ENCODE measurements at regions not wholly inside any gene's neighbourhood (a gene's known extent, or its start where the extent isn't known, plus 50 kb on each side); places are given as distances from the start of the nearest gene placed in this dataset.

DNA sequence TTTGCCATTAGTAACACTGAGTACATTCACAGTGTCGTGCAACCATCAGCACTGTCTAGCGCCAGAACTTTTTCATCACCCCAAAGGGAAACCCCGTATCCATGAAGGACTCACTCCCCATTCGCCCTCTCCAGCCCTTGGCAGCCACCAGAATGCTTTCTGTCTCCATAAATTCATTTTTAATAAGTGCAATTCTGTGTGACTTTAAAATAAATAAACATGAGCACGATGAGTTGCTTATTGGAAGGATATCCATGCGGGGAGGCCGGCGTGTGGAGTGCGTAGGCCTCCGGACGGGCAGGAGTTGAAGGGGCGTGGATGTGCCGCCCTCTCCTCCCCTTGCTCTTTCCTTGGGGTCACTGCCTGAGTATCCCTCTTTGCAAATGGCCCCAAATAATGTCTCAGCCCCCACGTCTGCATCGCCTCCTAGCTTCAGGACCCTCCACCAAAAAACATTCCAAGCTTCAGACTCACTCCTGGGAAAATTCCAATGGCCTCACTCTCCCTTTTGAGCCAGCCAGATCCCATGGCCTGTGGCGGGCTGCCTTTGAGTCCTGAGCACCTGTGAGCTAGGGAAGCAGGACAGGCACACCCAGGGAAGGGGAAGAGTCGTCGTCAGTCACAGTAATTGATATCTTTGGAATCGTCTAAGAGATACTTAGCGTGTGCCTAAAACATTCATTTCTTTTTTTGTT lies 306.3 kb downstream of the SEC14L1 start:
- no TSS peak for BruUV-seq (replicated peaks)
- Histone ChIP-seq H3K9ac (ENCODE audit: insufficient read depth in 1 of 2, low read depth in 2 of 2, low read length in 2 of 2) (no peak overlapping the region), H3K4me3 (no peak overlapping the region), H3K27ac (ENCODE audit: extremely low read depth, low read depth, low read length) (no peak overlapping the region), H4K20me1 (replicated peaks; ENCODE audit: control insufficient read depth, insufficient read depth, low read length) (peaks cover 18% of the 10 kb centered on the region), H3K9me3 (replicated peaks; ENCODE audit: control insufficient read depth, insufficient read depth, low read depth, low read length) (no peaks in the 10 kb centered on the region), H3K36me3 (ENCODE audit: control insufficient read depth, insufficient read depth, low read length) (no peaks in the 10 kb centered on the region), H3K79me2 (ENCODE audit: control insufficient read depth, insufficient read depth, low read length) (peaks cover 75% of the 10 kb centered on the region), H3K4me2 (ENCODE audit: insufficient read depth, low read length) (no peak overlapping the region), H3K9me1 (ENCODE audit: control insufficient read depth, insufficient read depth, low read length) (peaks cover 3% of the 10 kb centered on the region), H3K27me3 (ENCODE audit: control insufficient read depth in 2 of 2, insufficient read depth in 2 of 2, low read length in 2 of 2) (no peaks in the 10 kb centered on the region), H3K4me1 (replicated peaks in 1 of 2; ENCODE audit: control insufficient read depth in 2 of 2, insufficient read depth in 2 of 2, low read length in 2 of 2) (peaks cover 61 to 69% of the 10 kb centered on the region in 2 experiments), H2AFZ (ENCODE audit: low read depth, low read length) (no peak overlapping the region)
- DNase-seq (ENCODE audit: extremely low read depth in 1 of 4, low spot score in 3 of 4): no peak
- 83% methylated on average over 19 of the region's 20 CpGs for WGBS (ENCODE audit: insufficient coverage, low coverage, missing lambda C conversion rate)
- in situ Hi-C loops (cut with MboI): no loop called here
- intact Hi-C loops (cut with micrococcal nuclease): no loop called here
- CTCF ChIA-PET (ENCODE audit: low intra/inter-chr PET ratio): no interaction called here
- POLR2A ChIA-PET: interaction anchor here (0.6 to 1.4 kb wide), 2 partner anchors 11 to 18 kb away, joined by 3 to 5 read pairs; no protein-coding TSS in a partner anchor
- ATAC-seq: no peak
- no peak for FAIRE-seq
- TF ChIP-seq SMAD2 (IDR thresholded peaks at IDR 0.05; ENCODE audit: low read depth, low read length) (no peak), ATF1 (CRISPR knock-in tag; IDR thresholded peaks at IDR 0.05) (no peak), ATF1 (tag; IDR thresholded peaks at IDR 0.05) (no peak), JUND (IDR thresholded peaks at IDR 0.05; ENCODE audit: borderline replicate concordance, low read depth, low read length) (no peak), JUND (tag; IDR thresholded peaks at IDR 0.05; ENCODE audit: borderline replicate concordance, low read depth, low read length) (no peak)
- TF ChIP-seq, protein P1, sequence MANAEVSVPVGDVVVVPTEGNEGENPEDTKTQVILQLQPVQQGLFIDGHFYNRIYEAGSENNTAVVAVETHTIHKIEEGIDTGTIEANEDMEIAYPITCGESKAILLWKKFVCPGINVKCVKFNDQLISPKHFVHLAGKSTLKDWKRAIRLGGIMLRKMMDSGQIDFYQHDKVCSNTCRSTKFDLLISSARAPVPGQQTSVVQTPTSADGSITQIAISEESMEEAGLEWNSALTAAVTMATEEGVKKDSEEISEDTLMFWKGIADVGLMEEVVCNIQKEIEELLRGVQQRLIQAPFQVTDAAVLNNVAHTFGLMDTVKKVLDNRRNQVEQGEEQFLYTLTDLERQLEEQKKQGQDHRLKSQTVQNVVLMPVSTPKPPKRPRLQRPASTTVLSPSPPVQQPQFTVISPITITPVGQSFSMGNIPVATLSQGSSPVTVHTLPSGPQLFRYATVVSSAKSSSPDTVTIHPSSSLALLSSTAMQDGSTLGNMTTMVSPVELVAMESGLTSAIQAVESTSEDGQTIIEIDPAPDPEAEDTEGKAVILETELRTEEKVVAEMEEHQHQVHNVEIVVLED (CRISPR knock-in tag; IDR thresholded peaks at IDR 0.05): no peak
- TF ChIP-seq, protein P2, sequence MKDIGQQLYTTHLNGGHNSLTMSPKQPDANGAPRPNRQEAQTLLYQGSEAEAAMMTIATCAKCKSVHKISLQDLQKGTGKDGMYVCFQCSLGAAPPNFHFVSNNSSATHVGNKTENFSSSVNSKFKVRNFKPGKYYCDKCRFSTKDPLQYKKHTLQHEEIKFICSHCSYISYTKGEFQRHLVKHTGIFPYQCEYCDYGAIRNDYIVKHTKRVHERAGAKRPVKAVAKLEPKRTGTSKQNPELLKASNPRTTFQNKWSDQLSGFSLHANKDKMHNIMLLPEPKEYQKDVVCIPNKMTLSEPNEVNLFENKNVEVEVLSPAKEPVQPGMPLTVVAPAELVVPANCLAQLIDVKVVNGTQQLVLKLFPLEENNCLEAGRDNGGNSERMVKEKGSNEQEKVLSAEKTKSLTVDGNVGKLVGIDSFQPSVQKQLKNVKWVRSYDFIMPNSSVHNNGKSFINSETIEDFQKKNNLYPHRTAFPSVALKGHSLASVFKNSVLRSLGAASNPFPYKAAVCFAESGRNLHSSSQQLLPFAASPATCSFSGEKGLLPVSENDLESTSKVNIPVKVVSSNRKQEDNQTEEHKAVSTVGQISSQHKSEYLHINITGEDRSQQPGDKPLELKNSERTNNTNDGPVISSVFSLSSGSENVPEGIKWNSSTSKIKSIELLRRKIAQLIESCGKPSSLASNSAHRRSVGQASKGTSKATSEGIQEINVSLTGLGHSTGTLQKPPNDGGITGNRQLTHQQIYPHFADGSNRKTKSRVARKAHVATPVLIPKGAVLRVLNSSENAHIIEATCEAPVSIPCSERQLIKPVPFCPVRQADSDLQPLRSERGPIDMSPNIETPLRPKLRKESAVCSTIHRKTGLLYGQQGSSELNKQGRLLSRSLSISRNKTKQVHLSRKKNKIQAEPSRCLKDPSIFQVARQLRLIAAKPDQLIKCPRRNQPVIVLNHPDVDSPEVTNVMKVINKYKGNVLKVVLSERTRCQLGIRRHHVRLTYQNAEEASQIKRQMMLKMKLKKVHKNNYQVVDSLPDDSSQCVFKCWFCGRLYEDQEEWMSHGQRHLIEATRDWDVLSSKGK (CRISPR knock-in tag; IDR thresholded peaks at IDR 0.05): no peak
- TF ChIP-seq, protein P3, sequence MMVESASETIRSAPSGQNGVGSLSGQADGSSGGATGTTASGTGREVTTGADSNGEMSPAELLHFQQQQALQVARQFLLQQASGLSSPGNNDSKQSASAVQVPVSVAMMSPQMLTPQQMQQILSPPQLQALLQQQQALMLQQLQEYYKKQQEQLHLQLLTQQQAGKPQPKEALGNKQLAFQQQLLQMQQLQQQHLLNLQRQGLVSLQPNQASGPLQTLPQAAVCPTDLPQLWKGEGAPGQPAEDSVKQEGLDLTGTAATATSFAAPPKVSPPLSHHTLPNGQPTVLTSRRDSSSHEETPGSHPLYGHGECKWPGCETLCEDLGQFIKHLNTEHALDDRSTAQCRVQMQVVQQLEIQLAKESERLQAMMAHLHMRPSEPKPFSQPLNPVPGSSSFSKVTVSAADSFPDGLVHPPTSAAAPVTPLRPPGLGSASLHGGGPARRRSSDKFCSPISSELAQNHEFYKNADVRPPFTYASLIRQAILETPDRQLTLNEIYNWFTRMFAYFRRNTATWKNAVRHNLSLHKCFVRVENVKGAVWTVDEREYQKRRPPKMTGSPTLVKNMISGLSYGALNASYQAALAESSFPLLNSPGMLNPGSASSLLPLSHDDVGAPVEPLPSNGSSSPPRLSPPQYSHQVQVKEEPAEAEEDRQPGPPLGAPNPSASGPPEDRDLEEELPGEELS (CRISPR knock-in tag; IDR thresholded peaks at IDR 0.05; ENCODE audit: borderline replicate concordance): no peak
- TF ChIP-seq, protein P4, sequence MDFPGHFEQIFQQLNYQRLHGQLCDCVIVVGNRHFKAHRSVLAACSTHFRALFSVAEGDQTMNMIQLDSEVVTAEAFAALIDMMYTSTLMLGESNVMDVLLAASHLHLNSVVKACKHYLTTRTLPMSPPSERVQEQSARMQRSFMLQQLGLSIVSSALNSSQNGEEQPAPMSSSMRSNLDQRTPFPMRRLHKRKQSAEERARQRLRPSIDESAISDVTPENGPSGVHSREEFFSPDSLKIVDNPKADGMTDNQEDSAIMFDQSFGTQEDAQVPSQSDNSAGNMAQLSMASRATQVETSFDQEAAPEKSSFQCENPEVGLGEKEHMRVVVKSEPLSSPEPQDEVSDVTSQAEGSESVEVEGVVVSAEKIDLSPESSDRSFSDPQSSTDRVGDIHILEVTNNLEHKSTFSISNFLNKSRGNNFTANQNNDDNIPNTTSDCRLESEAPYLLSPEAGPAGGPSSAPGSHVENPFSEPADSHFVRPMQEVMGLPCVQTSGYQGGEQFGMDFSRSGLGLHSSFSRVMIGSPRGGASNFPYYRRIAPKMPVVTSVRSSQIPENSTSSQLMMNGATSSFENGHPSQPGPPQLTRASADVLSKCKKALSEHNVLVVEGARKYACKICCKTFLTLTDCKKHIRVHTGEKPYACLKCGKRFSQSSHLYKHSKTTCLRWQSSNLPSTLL (IDR thresholded peaks at IDR 0.05): no peak
